Body of pancreas (tissue), 4 donors: ENCODE measurements at regions not wholly inside any gene's neighbourhood (a gene's known extent, or its start where the extent isn't known, plus 50 kb on each side); places are given as distances from the start of the nearest gene placed in this dataset.
"Not testable (repeated sequence)": the region's sequence is repeated elsewhere in the genome, so short reads cannot be mapped to it uniquely, and the experiment has no call there.

Experiments used
- POLR2A ChIP-seq, 3 donors: fragments of 450-650 bp; IDR thresholded peaks; one replicate each; pipeline ENCODE4 v1.6.1; 2016; ENCODE audit warnings: antibody characterized with exemption in 3 of 3, mild to moderate bottlenecking in 2 of 3
- TF ChIP-seq, protein P1 (sequence below), 7 experiments: fragments of 450-650 bp in 4 of 7; fragments of 200-600 bp in 3 of 7; sonication (generic) in 3 of 7; IDR thresholded peaks; one replicate each; pipeline ENCODE4 v1.5.1; 2016 to 2019; ENCODE audit warnings: antibody characterized with exemption in 7 of 7

DNA sequence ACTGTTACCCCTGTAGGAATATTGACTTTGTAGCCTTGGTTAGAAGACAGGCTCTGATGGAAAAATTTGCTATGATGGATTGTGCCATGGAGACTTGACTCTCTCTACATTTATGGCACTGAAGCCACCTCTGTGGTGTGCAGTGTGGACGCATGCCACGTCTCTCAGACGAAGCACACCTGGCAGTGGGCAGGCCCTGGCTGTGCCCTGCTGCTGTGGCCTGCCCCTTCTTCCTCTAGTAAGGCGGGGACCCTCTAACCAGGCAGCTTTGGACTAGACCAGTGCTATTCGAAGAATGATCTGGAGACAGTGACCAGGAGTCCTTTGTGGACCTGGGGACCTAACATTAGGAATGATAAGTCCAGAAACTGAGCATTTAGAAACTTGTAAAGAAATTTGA, 773.5 kb upstream of the TPTE start:
- TF ChIP-seq POLR2A (IDR thresholded peaks at IDR 0.05): not testable (repeated sequence)
- TF ChIP-seq, protein P1, sequence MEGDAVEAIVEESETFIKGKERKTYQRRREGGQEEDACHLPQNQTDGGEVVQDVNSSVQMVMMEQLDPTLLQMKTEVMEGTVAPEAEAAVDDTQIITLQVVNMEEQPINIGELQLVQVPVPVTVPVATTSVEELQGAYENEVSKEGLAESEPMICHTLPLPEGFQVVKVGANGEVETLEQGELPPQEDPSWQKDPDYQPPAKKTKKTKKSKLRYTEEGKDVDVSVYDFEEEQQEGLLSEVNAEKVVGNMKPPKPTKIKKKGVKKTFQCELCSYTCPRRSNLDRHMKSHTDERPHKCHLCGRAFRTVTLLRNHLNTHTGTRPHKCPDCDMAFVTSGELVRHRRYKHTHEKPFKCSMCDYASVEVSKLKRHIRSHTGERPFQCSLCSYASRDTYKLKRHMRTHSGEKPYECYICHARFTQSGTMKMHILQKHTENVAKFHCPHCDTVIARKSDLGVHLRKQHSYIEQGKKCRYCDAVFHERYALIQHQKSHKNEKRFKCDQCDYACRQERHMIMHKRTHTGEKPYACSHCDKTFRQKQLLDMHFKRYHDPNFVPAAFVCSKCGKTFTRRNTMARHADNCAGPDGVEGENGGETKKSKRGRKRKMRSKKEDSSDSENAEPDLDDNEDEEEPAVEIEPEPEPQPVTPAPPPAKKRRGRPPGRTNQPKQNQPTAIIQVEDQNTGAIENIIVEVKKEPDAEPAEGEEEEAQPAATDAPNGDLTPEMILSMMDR (IDR thresholded peaks at IDR 0.05): not testable (repeated sequence)
